ENCODE measurements at regions not wholly inside any gene's neighbourhood (a gene's known extent, or its start where the extent isn't known, plus 50 kb on each side); places are given as distances from the start of the nearest gene placed in this dataset.

DNA sequence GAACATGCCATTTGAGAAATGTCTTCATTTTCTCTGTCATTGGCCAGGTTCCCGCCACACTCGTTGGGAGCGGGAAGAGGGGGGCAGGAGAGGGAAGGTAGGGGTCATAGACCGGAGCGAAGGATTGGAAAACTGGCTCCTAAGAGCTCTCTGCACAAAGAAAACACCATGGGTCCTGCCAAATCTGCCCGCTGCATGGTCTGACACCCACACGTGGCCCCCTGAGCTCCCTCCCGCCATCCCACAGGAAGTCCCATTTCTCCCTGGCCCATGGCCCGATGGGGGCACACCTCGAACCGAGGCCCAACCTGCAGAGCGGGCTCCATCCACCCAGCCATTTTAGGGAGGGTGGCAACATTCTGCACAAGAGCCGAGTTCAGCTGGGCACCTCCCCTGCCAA lies 159.6 kb downstream of the SALL1 start:
- TF ChIP-seq, protein P1, sequence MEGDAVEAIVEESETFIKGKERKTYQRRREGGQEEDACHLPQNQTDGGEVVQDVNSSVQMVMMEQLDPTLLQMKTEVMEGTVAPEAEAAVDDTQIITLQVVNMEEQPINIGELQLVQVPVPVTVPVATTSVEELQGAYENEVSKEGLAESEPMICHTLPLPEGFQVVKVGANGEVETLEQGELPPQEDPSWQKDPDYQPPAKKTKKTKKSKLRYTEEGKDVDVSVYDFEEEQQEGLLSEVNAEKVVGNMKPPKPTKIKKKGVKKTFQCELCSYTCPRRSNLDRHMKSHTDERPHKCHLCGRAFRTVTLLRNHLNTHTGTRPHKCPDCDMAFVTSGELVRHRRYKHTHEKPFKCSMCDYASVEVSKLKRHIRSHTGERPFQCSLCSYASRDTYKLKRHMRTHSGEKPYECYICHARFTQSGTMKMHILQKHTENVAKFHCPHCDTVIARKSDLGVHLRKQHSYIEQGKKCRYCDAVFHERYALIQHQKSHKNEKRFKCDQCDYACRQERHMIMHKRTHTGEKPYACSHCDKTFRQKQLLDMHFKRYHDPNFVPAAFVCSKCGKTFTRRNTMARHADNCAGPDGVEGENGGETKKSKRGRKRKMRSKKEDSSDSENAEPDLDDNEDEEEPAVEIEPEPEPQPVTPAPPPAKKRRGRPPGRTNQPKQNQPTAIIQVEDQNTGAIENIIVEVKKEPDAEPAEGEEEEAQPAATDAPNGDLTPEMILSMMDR (IDR thresholded peaks at IDR 0.05; ENCODE audit: poor library complexity) = no peak
- no peak for TF ChIP-seq EZH2phosphoT487 (IDR thresholded peaks at IDR 0.05; ENCODE audit: low read depth, severe bottlenecking, unreplicated experiment)
- no peak for TF ChIP-seq EZH2 (IDR thresholded peaks at IDR 0.05; ENCODE audit: borderline replicate concordance)
